WERI-Rb-1 (cell line): ENCODE measurements at regions not wholly inside any gene's neighbourhood (a gene's known extent, or its start where the extent isn't known, plus 50 kb on each side); places are given as distances from the start of the nearest gene placed in this dataset.

Experiments used
- DNase-seq: peaks from one replicate; pipeline ENCODE4 v3.0.0-alpha.2; 2020
- H3K27ac ChIP-seq: fragments of 250-450 bp; sonication (Bioruptor Pico); 2 replicates; pipeline ENCODE4 v1.5.1; 2020; ENCODE audit warnings: mild to moderate bottlenecking, moderate library complexity
- H3K27me3 ChIP-seq: fragments of 250-450 bp; sonication (Bioruptor Pico); 2 replicates; pipeline ENCODE4 v1.5.1; 2021; ENCODE audit warnings: mild to moderate bottlenecking, low read depth, moderate library complexity; ENCODE audit not compliant: insufficient read depth, severe bottlenecking
- H3K36me3 ChIP-seq: fragments of 250-450 bp; sonication (Bioruptor Pico); 2 replicates; pipeline ENCODE4 v1.5.1; 2020; ENCODE audit warnings: mild to moderate bottlenecking, moderate library complexity
- H3K4me3 ChIP-seq: 2 replicates; pipeline ENCODE4 v1.5.1; 2011; ENCODE audit warnings: low read depth, mild to moderate bottlenecking, control low read depth, low read length
- H3K9me3 ChIP-seq: fragments of 250-450 bp; sonication (Bioruptor Pico); 2 replicates; pipeline ENCODE4 v1.5.1; 2021; ENCODE audit warnings: mild to moderate bottlenecking, moderate library complexity; ENCODE audit not compliant: severe bottlenecking
- TF ChIP-seq, protein P1 (sequence below): IDR thresholded peaks from 2 replicates; pipeline ENCODE4 v1.5.1; 2011; ENCODE audit warnings: low read depth, mild to moderate bottlenecking, control low read depth, inconsistent platforms, low read length

DNA sequence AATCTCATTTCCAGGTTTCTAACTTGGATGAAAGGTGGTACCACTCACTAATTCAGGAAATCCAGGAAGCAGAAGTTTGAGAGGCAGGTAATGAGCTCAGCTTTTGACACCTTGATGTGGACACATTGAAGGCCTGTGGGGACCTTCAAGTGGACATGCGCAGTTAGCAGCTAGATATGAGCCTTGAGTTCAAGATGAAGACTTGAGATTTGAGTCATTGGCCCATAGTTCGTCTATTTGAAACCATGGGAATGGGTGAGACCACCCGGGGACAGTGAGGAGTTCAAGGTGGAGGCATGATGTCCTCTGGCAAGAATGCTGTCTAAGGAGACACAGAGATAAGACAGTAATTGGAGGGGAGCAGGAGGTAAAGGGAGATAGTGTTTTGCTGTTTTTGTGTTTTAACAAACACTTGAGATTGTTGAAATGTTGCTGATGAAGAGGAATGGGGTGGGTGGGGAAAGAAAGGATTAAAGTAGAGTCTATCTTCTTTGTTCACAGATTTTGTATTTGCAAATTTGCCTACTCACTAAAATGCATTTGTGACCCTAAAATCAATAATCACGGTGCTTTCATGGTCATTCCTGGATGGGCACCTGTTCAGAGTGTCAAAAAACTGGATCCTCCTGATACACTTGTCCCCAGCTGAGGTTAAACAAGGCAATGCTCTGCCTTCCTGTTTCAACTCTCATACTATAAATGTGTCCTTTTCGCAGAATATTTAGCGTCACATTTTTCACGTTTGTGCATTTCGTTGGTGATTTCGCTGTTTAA is 69.5 kb upstream of the PLXNC1 start:
- no peak for DNase-seq
- no peak overlapping the region for H3K27ac ChIP-seq
- TF ChIP-seq, protein P1, sequence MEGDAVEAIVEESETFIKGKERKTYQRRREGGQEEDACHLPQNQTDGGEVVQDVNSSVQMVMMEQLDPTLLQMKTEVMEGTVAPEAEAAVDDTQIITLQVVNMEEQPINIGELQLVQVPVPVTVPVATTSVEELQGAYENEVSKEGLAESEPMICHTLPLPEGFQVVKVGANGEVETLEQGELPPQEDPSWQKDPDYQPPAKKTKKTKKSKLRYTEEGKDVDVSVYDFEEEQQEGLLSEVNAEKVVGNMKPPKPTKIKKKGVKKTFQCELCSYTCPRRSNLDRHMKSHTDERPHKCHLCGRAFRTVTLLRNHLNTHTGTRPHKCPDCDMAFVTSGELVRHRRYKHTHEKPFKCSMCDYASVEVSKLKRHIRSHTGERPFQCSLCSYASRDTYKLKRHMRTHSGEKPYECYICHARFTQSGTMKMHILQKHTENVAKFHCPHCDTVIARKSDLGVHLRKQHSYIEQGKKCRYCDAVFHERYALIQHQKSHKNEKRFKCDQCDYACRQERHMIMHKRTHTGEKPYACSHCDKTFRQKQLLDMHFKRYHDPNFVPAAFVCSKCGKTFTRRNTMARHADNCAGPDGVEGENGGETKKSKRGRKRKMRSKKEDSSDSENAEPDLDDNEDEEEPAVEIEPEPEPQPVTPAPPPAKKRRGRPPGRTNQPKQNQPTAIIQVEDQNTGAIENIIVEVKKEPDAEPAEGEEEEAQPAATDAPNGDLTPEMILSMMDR, result no peak
- no peak overlapping the region for H3K4me3 ChIP-seq
- H3K27me3 ChIP-seq, result no peaks in the 10 kb centered on the region
- H3K36me3 ChIP-seq, result no peaks in the 10 kb centered on the region
- H3K9me3 ChIP-seq, result peaks cover 5% of the 10 kb centered on the region

DNA sequence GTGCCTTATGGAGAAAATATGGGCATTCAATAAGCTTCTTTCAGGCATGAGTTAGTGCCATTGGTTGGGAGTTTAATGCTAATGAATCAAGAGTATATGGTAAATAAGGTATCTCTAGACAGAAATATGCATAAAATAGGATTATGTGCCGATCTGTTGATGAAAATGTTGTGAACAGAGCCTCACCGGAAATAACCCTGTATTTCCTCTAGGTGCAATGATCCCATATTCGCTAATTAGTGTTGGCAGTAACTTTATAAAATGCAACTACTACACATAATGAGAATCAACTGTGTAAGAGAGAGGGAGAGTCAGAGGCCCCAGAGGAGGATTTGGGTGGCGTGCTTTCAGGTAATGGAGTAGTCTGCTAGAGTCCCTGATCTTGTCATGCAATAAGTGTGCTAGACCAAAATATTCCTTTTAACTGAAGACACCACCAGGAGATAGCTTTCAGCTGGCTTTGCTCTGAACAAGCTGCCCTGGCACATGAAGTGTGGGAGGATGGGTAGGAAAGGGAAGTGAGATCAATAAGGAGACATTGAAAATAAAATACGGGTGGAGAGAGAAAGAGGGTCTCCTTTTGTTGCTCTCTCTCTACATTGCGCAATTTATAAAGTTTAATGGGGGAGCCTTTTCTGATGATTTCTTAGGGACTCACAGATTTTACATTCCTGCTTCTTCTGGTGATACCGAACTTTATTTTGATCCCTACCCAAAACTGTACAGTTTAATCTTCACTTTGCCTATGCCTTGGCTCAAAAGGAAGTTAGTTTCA is 68.6 kb upstream of the PLXNC1 start:
- TF ChIP-seq, protein P1, result no peak
- H3K27me3 ChIP-seq, result no peaks in the 10 kb centered on the region
- H3K27ac ChIP-seq, result peak overlapping the region; percentile 8; the same call in 1 of the 2 replicates
- H3K4me3 ChIP-seq, result no peak overlapping the region
- H3K36me3 ChIP-seq, result no peaks in the 10 kb centered on the region
- DNase-seq, result no peak
- H3K9me3 ChIP-seq, result peaks cover 5% of the 10 kb centered on the region

DNA sequence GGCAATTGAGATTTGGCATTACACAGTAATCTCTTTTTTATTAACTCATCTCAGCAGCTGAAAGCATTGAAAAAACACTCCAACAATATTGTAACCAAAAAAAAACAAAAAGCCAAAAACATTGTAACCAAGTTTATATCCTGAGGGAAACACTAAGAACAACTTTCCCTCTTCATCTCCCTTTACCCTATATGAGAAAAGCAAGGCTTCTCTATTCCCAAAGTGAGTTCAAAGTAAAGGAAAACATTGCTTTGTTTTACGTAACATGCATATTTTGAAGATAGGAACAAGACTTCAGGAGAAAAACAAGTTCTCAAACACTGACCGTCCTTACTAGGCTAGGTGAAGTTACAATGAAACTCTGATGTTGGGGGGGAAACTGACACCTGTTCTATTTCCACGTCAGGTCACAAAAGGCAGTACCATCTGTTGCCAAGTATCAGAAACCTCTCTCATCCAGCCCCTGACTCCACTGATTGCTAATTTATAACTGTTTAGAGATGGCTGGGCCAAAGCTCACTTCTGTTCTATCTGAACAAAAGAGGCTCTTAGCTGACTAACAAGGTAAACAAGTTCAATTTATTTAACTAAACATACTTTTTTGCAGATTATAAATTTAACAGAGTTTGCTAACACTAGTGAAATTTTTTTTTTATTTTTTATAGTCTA is 67.9 kb upstream of the PLXNC1 start:
- Histone ChIP-seq H3K4me3 (no peak overlapping the region), H3K27me3 (no peaks in the 10 kb centered on the region), H3K27ac (peak overlapping the region; percentile 36), H3K9me3 (peaks cover 5% of the 10 kb centered on the region), H3K36me3 (no peaks in the 10 kb centered on the region)
- TF ChIP-seq, protein P1, result no peak
- no peak for DNase-seq

DNA sequence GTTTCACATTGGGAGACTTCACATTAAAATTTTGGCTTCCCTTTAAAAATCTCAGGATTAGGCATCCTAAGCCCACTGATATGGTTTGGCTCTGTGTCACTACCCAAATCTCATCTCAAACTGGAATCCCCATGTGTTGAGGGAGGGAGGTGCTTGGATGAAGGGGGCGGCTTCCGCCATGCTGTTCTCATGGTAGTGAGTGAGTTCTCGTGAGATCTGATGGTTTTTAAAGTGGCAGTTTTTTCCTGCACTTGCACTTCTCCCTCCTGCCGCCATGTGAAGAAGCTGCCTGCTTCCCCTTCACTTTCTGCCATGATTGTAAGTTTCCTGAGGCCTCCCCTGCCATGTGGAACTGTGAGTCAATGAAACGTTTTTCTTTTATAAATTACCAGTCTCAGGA is 65.7 kb upstream of the PLXNC1 start:
- no peaks in the 10 kb centered on the region for H3K27me3 ChIP-seq
- no peaks in the 10 kb centered on the region for H3K36me3 ChIP-seq
- no peak overlapping the region for H3K27ac ChIP-seq
- peaks cover 3% of the 10 kb centered on the region for H3K9me3 ChIP-seq
- TF ChIP-seq, protein P1, result no peak
- no peak overlapping the region for H3K4me3 ChIP-seq
- no peak for DNase-seq

DNA sequence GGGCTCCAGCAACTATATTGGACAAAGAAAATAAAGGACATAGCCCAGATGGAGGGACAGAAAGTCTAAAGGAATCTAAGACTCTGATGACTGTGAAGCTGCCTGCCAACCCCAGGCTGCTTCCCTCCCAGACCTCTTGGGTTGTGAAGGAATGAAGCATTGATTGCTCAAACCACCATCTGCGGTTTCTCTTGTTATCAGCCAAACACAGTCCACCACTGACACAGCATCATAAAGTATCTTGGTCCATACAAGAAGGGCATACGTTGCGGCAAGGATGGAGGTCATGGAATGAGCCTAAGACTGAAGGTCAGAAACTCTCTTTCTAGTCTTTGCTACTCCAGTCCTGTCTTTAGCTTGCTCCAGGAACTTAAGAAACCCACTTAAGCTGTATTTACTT is 58.5 kb upstream of the PLXNC1 start:
- TF ChIP-seq, protein P1, result no peak
- H3K4me3 ChIP-seq, result no peak overlapping the region
- H3K27me3 ChIP-seq, result no peaks in the 10 kb centered on the region
- DNase-seq, result no peak
- no peak overlapping the region for H3K27ac ChIP-seq
- no peaks in the 10 kb centered on the region for H3K9me3 ChIP-seq
- no peaks in the 10 kb centered on the region for H3K36me3 ChIP-seq
